ENCODE measurements at regions not wholly inside any gene's neighbourhood (a gene's known extent, or its start where the extent isn't known, plus 50 kb on each side); places are given as distances from the start of the nearest gene placed in this dataset.

DNA sequence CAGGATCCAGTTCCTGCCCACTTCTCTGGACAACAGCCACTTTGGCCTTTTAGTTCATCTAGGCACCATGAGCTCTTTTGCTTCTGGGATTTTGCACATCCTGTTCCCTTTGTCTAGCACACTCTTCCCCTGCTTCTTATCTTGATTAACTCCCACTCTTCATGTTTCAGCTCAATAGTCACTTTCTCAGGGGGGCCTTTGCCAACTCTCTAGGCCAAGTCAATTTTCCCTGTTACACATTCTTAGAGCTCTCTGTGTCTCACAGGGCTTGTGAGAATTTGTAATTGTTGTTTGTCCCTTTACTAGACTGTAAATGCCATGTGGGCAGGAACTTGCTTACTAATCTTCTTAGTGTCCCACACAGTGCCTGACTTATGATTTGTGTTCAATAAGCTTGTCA, 58.1 kb upstream of the EPB41L1 start:
- TF ChIP-seq, protein P1, sequence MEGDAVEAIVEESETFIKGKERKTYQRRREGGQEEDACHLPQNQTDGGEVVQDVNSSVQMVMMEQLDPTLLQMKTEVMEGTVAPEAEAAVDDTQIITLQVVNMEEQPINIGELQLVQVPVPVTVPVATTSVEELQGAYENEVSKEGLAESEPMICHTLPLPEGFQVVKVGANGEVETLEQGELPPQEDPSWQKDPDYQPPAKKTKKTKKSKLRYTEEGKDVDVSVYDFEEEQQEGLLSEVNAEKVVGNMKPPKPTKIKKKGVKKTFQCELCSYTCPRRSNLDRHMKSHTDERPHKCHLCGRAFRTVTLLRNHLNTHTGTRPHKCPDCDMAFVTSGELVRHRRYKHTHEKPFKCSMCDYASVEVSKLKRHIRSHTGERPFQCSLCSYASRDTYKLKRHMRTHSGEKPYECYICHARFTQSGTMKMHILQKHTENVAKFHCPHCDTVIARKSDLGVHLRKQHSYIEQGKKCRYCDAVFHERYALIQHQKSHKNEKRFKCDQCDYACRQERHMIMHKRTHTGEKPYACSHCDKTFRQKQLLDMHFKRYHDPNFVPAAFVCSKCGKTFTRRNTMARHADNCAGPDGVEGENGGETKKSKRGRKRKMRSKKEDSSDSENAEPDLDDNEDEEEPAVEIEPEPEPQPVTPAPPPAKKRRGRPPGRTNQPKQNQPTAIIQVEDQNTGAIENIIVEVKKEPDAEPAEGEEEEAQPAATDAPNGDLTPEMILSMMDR (IDR thresholded peaks at IDR 0.05), result no peak
- TF ChIP-seq EP300 (IDR thresholded peaks at IDR 0.05), result no peak
